ENCODE measurements at regions not wholly inside any gene's neighbourhood (a gene's known extent, or its start where the extent isn't known, plus 50 kb on each side); places are given as distances from the start of the nearest gene placed in this dataset.

DNA sequence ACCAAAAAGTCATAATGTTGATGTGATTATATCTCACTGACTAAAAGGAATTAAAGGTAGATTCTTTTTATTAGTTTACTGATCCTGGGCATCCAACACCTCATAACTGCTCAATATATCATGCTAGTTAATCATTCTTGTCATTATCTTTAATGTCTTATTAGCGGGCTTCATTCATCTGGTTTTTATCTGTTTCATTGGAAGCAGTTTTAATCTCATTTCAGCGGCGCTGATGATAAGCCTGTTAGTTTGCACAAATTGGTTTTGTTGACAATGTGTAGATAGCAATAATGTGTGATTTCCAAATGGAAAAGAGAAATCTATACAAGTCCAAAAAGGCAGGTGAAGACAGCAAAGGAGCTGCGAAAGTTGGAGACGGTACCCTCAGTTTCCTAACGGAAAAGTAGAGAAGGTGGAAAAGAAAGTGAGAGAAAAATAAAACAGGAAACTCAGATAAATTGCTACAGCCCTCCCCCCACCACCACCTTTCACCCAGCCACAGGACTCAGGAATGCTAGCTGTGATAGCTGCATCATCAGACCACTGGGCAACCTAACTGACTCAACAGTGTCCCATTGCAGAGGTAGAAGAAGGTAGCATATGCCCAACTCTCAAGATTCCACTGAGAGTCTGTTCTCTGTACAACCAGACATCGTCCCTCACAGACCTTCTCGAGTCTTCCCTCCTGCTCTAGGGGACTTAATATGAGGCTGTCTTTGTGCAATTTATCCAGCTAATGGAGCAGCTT is 241.7 kb upstream of the CAMK1G start:
- TF ChIP-seq, protein P1, sequence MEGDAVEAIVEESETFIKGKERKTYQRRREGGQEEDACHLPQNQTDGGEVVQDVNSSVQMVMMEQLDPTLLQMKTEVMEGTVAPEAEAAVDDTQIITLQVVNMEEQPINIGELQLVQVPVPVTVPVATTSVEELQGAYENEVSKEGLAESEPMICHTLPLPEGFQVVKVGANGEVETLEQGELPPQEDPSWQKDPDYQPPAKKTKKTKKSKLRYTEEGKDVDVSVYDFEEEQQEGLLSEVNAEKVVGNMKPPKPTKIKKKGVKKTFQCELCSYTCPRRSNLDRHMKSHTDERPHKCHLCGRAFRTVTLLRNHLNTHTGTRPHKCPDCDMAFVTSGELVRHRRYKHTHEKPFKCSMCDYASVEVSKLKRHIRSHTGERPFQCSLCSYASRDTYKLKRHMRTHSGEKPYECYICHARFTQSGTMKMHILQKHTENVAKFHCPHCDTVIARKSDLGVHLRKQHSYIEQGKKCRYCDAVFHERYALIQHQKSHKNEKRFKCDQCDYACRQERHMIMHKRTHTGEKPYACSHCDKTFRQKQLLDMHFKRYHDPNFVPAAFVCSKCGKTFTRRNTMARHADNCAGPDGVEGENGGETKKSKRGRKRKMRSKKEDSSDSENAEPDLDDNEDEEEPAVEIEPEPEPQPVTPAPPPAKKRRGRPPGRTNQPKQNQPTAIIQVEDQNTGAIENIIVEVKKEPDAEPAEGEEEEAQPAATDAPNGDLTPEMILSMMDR (IDR thresholded peaks at IDR 0.05; ENCODE audit: insufficient read depth, low read length, poor library complexity, severe bottlenecking) = no peak
- TF ChIP-seq EZH2phosphoT487 (conservative IDR thresholded peaks at IDR 0.05; ENCODE audit: low read length) = no peak

Measured in SU-DHL-6 (cell line).